IMR-90 (cell line): ENCODE measurements at regions not wholly inside any gene's neighbourhood (a gene's known extent, or its start where the extent isn't known, plus 50 kb on each side); places are given as distances from the start of the nearest gene placed in this dataset.
A peak's percentile ranks its signal among the peaks of the same experiment; 100 is the strongest.

Experiments
- ATAC-seq: fragments of 200-7000 bp; cut with Tn5 transposase; 2 replicates; pipeline ENCODE4 v1.9.1; 2020; ENCODE audit warnings: low read depth, mild to moderate bottlenecking, moderate library complexity
- BruUV-seq: library from RNA; stranded (reverse); fragments of 400-500 nt; replicated peaks from 2 replicates; lab custom pipeline; 2021; lab: Mats Ljungman, UMichigan
- CTCF ChIA-PET: fragments of 300-600 bp; formaldehyde crosslinking; extraction: SDS; loops from one replicate; lab custom pipeline; 2021; ENCODE audit warnings: antibody characterized with exemption; lab: Yijun Ruan, JAX
- POLR2A ChIA-PET: fragments of 300-600 bp; sonication (Branson Sonifier 250); formaldehyde crosslinking; loops from one replicate; lab custom pipeline; 2022; ENCODE audit warnings: antibody characterized with exemption; ENCODE audit not compliant: unreplicated experiment; lab: Charles Lee
- DNase-seq: peaks from one replicate; pipeline ENCODE4 v3.0.0; 2013
- H2AFZ ChIP-seq: replicated peaks from 2 replicates; pipeline ENCODE3; 2013; ENCODE audit warnings: low read length, mild to moderate bottlenecking; ENCODE audit not compliant: poor library complexity
- H2AK5ac ChIP-seq: 2 replicates; pipeline ENCODE4 v1.6.1; 2013; ENCODE audit warnings: low read depth, low read length, inconsistent platforms
- H2AK9ac ChIP-seq: replicated peaks from 2 replicates; pipeline ENCODE3; 2013; ENCODE audit warnings: mild to moderate bottlenecking, low read depth, low read length, moderate library complexity; ENCODE audit not compliant: poor library complexity
- H2BK120ac ChIP-seq: 2 replicates; pipeline ENCODE4 v1.6.1; 2013; ENCODE audit warnings: low read depth, low read length, inconsistent platforms
- H2BK15ac ChIP-seq: 3 replicates; pipeline ENCODE4 v1.6.1; 2013; ENCODE audit warnings: low read depth, low read length, inconsistent platforms
- H2BK20ac ChIP-seq: 2 replicates; pipeline ENCODE4 v1.6.1; 2013; ENCODE audit warnings: low read depth, mild to moderate bottlenecking, inconsistent platforms, low read length, moderate library complexity
- H2BK5ac ChIP-seq: 2 replicates; pipeline ENCODE4 v1.6.1; 2013; ENCODE audit warnings: mild to moderate bottlenecking, low read depth, low read length, inconsistent platforms; ENCODE audit not compliant: poor library complexity, severe bottlenecking
- H3K14ac ChIP-seq: replicated peaks from 2 replicates; pipeline ENCODE4 v1.6.1; 2013; ENCODE audit warnings: low read depth, low read length, inconsistent platforms
- H3K18ac ChIP-seq: 2 replicates; pipeline ENCODE4 v1.6.1; 2013; ENCODE audit warnings: low read depth, low read length, control low read depth
- H3K23ac ChIP-seq: 2 replicates; pipeline ENCODE4 v1.6.1; 2013; ENCODE audit warnings: low read depth, low read length, inconsistent platforms
- H3K27ac ChIP-seq: 2 replicates; pipeline ENCODE4 v1.5.1; 2013; ENCODE audit warnings: mild to moderate bottlenecking, control low read depth, low read length; ENCODE audit not compliant: insufficient read depth
- H3K27me3 ChIP-seq: 2 replicates; pipeline ENCODE4 v1.6.1; 2013; ENCODE audit warnings: low read length; ENCODE audit not compliant: control insufficient read depth, insufficient read depth
- H3K36me3 ChIP-seq: 2 replicates; pipeline ENCODE4 v1.6.1; 2013; ENCODE audit warnings: low read length, mixed read lengths; ENCODE audit not compliant: control insufficient read depth, insufficient read depth
- H3K4ac ChIP-seq: 2 replicates; pipeline ENCODE4 v1.6.1; 2013; ENCODE audit warnings: low read depth, low read length, inconsistent platforms
- H3K4me1 ChIP-seq: 2 replicates; pipeline ENCODE4 v1.6.1; 2013; ENCODE audit warnings: low read length, mixed read lengths; ENCODE audit not compliant: control insufficient read depth, insufficient read depth
- H3K4me2 ChIP-seq: 2 replicates; pipeline ENCODE4 v1.6.1; 2013; ENCODE audit warnings: low read depth, mild to moderate bottlenecking, control low read depth, low read length, moderate library complexity
- H3K4me3 ChIP-seq: 2 replicates; pipeline ENCODE4 v1.5.1; 2013; ENCODE audit warnings: low read depth, mild to moderate bottlenecking, control low read depth, low read length, moderate library complexity; ENCODE audit not compliant: insufficient read depth
- H3K56ac ChIP-seq: 2 replicates; pipeline ENCODE4 v1.6.1; 2013; ENCODE audit warnings: low read length, inconsistent platforms; ENCODE audit not compliant: insufficient read depth; ENCODE audit errors: extremely low read depth
- H3K79me1 ChIP-seq, 2 experiments: 2 replicates each; pipeline ENCODE4 v1.6.1; 2013; ENCODE audit warnings: low read length in 2 of 2, inconsistent platforms in 1 of 2, low read depth in 1 of 2
- H3K9ac ChIP-seq: 2 replicates; pipeline ENCODE4 v1.6.1; 2013; ENCODE audit warnings: low read depth, low read length, control low read depth
- H3K9me1 ChIP-seq: 2 replicates; pipeline ENCODE4 v1.6.1; 2013; ENCODE audit warnings: low read length, inconsistent platforms; ENCODE audit not compliant: insufficient read depth
- H3K9me3 ChIP-seq: 2 replicates; pipeline ENCODE4 v1.6.1; 2013; ENCODE audit warnings: low read length; ENCODE audit not compliant: control insufficient read depth, insufficient read depth
- H4K20me1 ChIP-seq: 2 replicates; pipeline ENCODE4 v1.6.1; 2013; ENCODE audit warnings: low read length, inconsistent platforms; ENCODE audit not compliant: insufficient read depth
- H4K5ac ChIP-seq: 2 replicates; pipeline ENCODE4 v1.6.1; 2013; ENCODE audit warnings: mild to moderate bottlenecking, low read depth, low read length, control low read depth
- H4K8ac ChIP-seq, 2 experiments: 2 replicates each; pipeline ENCODE4 v1.6.1; 2013; ENCODE audit warnings: low read depth in 2 of 2, low read length in 2 of 2, control low read depth in 1 of 2, inconsistent platforms in 1 of 2
- H4K91ac ChIP-seq: 2 replicates; pipeline ENCODE4 v1.6.1; 2013; ENCODE audit warnings: low read depth, low read length, inconsistent platforms; ENCODE audit not compliant: insufficient read depth
- CEBPB ChIP-seq: IDR thresholded peaks from 2 replicates; pipeline ENCODE4 v1.6.1; 2012; ENCODE audit warnings: low read depth, low read length, improper control_type of control experiment
- CHD1 ChIP-seq: IDR thresholded peaks from 2 replicates; pipeline ENCODE4 v1.6.1; 2012; ENCODE audit warnings: low read depth, low read length, improper control_type of control experiment
- ELK1 ChIP-seq: fragments of 150-350 bp; IDR thresholded peaks from 2 replicates; pipeline ENCODE4 v1.6.1; 2016; ENCODE audit warnings: low read depth, mild to moderate bottlenecking, low read length, moderate library complexity, borderline replicate concordance
- MXI1 ChIP-seq: IDR thresholded peaks from 2 replicates; pipeline ENCODE4 v1.6.1; 2012; ENCODE audit warnings: low read depth, mild to moderate bottlenecking, low read length, moderate library complexity, borderline replicate concordance
- NFE2L2 ChIP-seq: fragments of 150-350 bp; IDR thresholded peaks from 2 replicates; pipeline ENCODE4 v1.6.1; 2016; ENCODE audit warnings: low read depth, mild to moderate bottlenecking, low read length
- POLR2A ChIP-seq: IDR thresholded peaks from 2 replicates; pipeline ENCODE4 v1.6.1; 2012; ENCODE audit warnings: mild to moderate bottlenecking, low read depth, low read length
- RAD21 ChIP-seq: IDR thresholded peaks from 2 replicates; pipeline ENCODE4 v1.6.1; 2012; ENCODE audit warnings: low read length, improper control_type of control experiment
- RCOR1 ChIP-seq: IDR thresholded peaks from 2 replicates; pipeline ENCODE4 v1.6.1; 2012; ENCODE audit warnings: mild to moderate bottlenecking, low read length, improper control_type of control experiment; ENCODE audit not compliant: insufficient replicate concordance
- SMC3 ChIP-seq: fragments of 150-350 bp; IDR thresholded peaks from 2 replicates; pipeline ENCODE4 v1.6.1; 2016; ENCODE audit warnings: low read depth, mild to moderate bottlenecking, antibody characterized with exemption, low read length, moderate library complexity
- USF2 ChIP-seq: fragments of 150-350 bp; IDR thresholded peaks from 2 replicates; pipeline ENCODE4 v1.6.1; 2017; ENCODE audit warnings: mild to moderate bottlenecking, antibody characterized with exemption, low read length, low read depth
- WGBS, 2 experiments: methylation state at CpG; one replicate each; pipeline versions ENCODE4 v1.1.5 to v1.1.7; 2013; ENCODE audit warnings: missing lambda C conversion rate in 2 of 2; ENCODE audit not compliant: insufficient read length in 1 of 2; ENCODE audit errors: extremely low coverage in 2 of 2; 5-methylcytosine and 5-hydroxymethylcytosine counted together
- dilution Hi-C: fragments of 300-500 bp; cut with HindIII; formaldehyde crosslinking; loops from one replicate; pipeline ENCODE4 v1.14.3; 2018; ENCODE audit warnings: low sequenced_read_pairs; ENCODE audit not compliant: unreplicated experiment
- in situ Hi-C: fragments of 300-500 bp; cut with MboI; formaldehyde crosslinking; loops from 3 replicates; pipeline ENCODE4 v1.14.3; 2019; ENCODE audit warnings: low sequenced_read_pairs, inconsistent platforms, mixed read lengths
- intact Hi-C: fragments of 100-400 bp; cut with micrococcal nuclease; formaldehyde crosslinking; loops from 2 replicates; pipeline ENCODE4 v1.10.0; 2022
- TF ChIP-seq, protein P1 (sequence below): conservative IDR thresholded peaks from 2 replicates; pipeline ENCODE4 v1.5.1; 2012; ENCODE audit warnings: mild to moderate bottlenecking, low read depth, low read length, improper control_type of control experiment

GRCh38 chr7:65216469-65216868, 157.2 kb upstream of the ZNF92 start:
- no CpG with 5 or more reads among the region's 8 CpGs for WGBS, 2 experiments
- TF ChIP-seq ELK1 (no peak), CEBPB (no peak), RCOR1 (no peak), CHD1 (no peak), NFE2L2 (no peak), POLR2A (no peak), MXI1 (no peak), USF2 (no peak), RAD21 (peak; percentile 58), SMC3 (peak; percentile 37; the same call in 1 of the 2 replicates)
- TF ChIP-seq, protein P1, sequence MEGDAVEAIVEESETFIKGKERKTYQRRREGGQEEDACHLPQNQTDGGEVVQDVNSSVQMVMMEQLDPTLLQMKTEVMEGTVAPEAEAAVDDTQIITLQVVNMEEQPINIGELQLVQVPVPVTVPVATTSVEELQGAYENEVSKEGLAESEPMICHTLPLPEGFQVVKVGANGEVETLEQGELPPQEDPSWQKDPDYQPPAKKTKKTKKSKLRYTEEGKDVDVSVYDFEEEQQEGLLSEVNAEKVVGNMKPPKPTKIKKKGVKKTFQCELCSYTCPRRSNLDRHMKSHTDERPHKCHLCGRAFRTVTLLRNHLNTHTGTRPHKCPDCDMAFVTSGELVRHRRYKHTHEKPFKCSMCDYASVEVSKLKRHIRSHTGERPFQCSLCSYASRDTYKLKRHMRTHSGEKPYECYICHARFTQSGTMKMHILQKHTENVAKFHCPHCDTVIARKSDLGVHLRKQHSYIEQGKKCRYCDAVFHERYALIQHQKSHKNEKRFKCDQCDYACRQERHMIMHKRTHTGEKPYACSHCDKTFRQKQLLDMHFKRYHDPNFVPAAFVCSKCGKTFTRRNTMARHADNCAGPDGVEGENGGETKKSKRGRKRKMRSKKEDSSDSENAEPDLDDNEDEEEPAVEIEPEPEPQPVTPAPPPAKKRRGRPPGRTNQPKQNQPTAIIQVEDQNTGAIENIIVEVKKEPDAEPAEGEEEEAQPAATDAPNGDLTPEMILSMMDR, result peak; percentile 49
- H3K27ac ChIP-seq, result no peak overlapping the region
- H4K5ac ChIP-seq, result no peak overlapping the region
- BruUV-seq, result no TSS peak
- H4K8ac ChIP-seq, result no peak overlapping the region
- no peaks in the 10 kb centered on the region for H4K20me1 ChIP-seq
- no peak overlapping the region for H3K4me2 ChIP-seq
- H3K9ac ChIP-seq, result no peak overlapping the region
- H3K4me3 ChIP-seq, result no peak overlapping the region
- H3K27me3 ChIP-seq, result no peaks in the 10 kb centered on the region
- POLR2A ChIA-PET, result no interaction called here
- H2BK120ac ChIP-seq, result no peak overlapping the region
- dilution Hi-C loops (no loop called here), in situ Hi-C loops (no loop called here), intact Hi-C loops (no loop called here)
- no peaks in the 10 kb centered on the region for H3K4me1 ChIP-seq
- H3K56ac ChIP-seq, result no peak overlapping the region
- no peak overlapping the region for H2BK5ac ChIP-seq
- ATAC-seq (no peak), DNase-seq (peak; percentile 16)
- no peak overlapping the region for H4K91ac ChIP-seq
- H3K4ac ChIP-seq, result no peak overlapping the region
- H2AFZ ChIP-seq, result no peak overlapping the region
- H3K9me3 ChIP-seq, result no peaks in the 10 kb centered on the region
- H3K23ac ChIP-seq, result no peak overlapping the region
- no peak overlapping the region for H3K18ac ChIP-seq
- no peaks in the 10 kb centered on the region for H3K79me1 ChIP-seq
- no peak overlapping the region for H2BK15ac ChIP-seq
- CTCF ChIA-PET, result no interaction called here
- H2BK20ac ChIP-seq, result no peak overlapping the region
- no peaks in the 10 kb centered on the region for H3K36me3 ChIP-seq
- H2AK5ac ChIP-seq, result no peak overlapping the region
- no peak overlapping the region for H2AK9ac ChIP-seq
- no peak overlapping the region for H3K14ac ChIP-seq
- H3K9me1 ChIP-seq, result no peaks in the 10 kb centered on the region
